HepG2 (cell line): ENCODE measurements at regions not wholly inside any gene's neighbourhood (a gene's known extent, or its start where the extent isn't known, plus 50 kb on each side); places are given as distances from the start of the nearest gene placed in this dataset.

Source experiments
- ATAC-seq: fragments of 200-7000 bp; cut with Tn5 transposase; 3 replicates; pipeline ENCODE4 v1.9.1; 2020; ENCODE audit warnings: mild to moderate bottlenecking, moderate library complexity
- BruUV-seq: library from RNA; stranded (reverse); fragments of 400-500 nt; replicated peaks from 2 replicates; lab custom pipeline; 2021; lab: Mats Ljungman, UMichigan
- CTCF ChIA-PET: fragments of 300-600 bp; formaldehyde crosslinking; extraction: SDS; loops from one replicate; lab custom pipeline; 2021; ENCODE audit warnings: low total read pairs, inconsistent platforms, low intra/inter-chr PET ratio; lab: Yijun Ruan, JAX
- POLR2A ChIA-PET: fragments of 350-600 bp; sonication (Branson Sonifier 250); formaldehyde crosslinking; loops from one replicate; lab custom pipeline; 2020; ENCODE audit warnings: antibody characterized with exemption, inconsistent platforms; lab: Yijun Ruan, JAX
- DNase-seq: peaks from one replicate; pipeline ENCODE4 v3.0.0-alpha.2; 2015; ENCODE audit warnings: low spot score
- FAIRE-seq: peaks from 3 replicates; lab custom pipeline; 2011; peaks lifted over from hg19 to GRCh38; lab: Jason Lieb, UNC
- H2AFZ ChIP-seq: one replicate; pipeline ENCODE4 v1.6.1; 2011; ENCODE audit warnings: low read length, inconsistent platforms
- H3K27ac ChIP-seq: fragments of 300-600 bp; 3 replicates; pipeline ENCODE4 v1.8.0; 2011; ENCODE audit warnings: mixed run types, mild to moderate bottlenecking, mixed read lengths, low read length, inconsistent platforms; ENCODE audit not compliant: insufficient read depth; ENCODE audit errors: extremely low read length
- H3K27me3 ChIP-seq, 2 experiments: fragments of 200-600 bp in 1 of 2; 2 replicates in 1 of 2; 3 replicates in 1 of 2; pipeline versions ENCODE4 v1.6.0 to v1.8.0; 2011; ENCODE audit warnings: low read length in 2 of 2, mild to moderate bottlenecking in 2 of 2, moderate library complexity in 2 of 2, inconsistent platforms in 1 of 2; ENCODE audit not compliant: insufficient read depth in 2 of 2, control insufficient read depth in 1 of 2
- H3K36me3 ChIP-seq, 2 experiments: fragments of 200-600 bp in 1 of 2; replicated peaks in 1 of 2; 2 replicates in 1 of 2; 3 replicates in 1 of 2; pipeline versions ENCODE4 v1.5.1 to v1.8.0; 2011; ENCODE audit warnings: low read length in 2 of 2, inconsistent platforms in 1 of 2; ENCODE audit not compliant: insufficient read depth in 2 of 2, control insufficient read depth in 1 of 2
- H3K4me1 ChIP-seq: 2 replicates; pipeline ENCODE4 v1.5.1; 2012; ENCODE audit warnings: low read length, inconsistent platforms; ENCODE audit not compliant: insufficient read depth
- H3K4me2 ChIP-seq: 2 replicates; pipeline ENCODE4 v1.6.0; 2011; ENCODE audit warnings: low read depth, low read length, inconsistent platforms
- H3K4me3 ChIP-seq, 3 experiments: fragments of 200-600 bp in 1 of 3; sonication (generic), shearing (Covaris generic) in 1 of 3; replicated peaks in 1 of 3; 2 replicates each; pipeline ENCODE4 v1.5.1; 2011 to 2016; ENCODE audit warnings: low read length in 3 of 3, inconsistent platforms in 2 of 3, low read depth in 2 of 3, mild to moderate bottlenecking in 2 of 3, control low read depth in 1 of 3, mixed read lengths in 1 of 3; ENCODE audit not compliant: insufficient read depth in 1 of 3
- H3K79me2 ChIP-seq: one replicate; pipeline ENCODE4 v1.6.1; 2011; ENCODE audit warnings: low read length, inconsistent platforms; ENCODE audit not compliant: insufficient read depth
- H3K9ac ChIP-seq: 2 replicates; pipeline ENCODE4 v1.6.0; 2011; ENCODE audit warnings: mild to moderate bottlenecking, low read depth, low read length, inconsistent platforms; ENCODE audit not compliant: insufficient read depth
- H3K9me3 ChIP-seq: 2 replicates; pipeline ENCODE4 v1.5.1; 2012; ENCODE audit warnings: mild to moderate bottlenecking, low read length
- H4K20me1 ChIP-seq: 2 replicates; pipeline ENCODE4 v1.6.0; 2011; ENCODE audit warnings: inconsistent platforms, mild to moderate bottlenecking, low read length, moderate library complexity; ENCODE audit not compliant: insufficient read depth
- AHDC1 ChIP-seq: sonication (generic); formaldehyde crosslinking; IDR thresholded peaks from 2 replicates; pipeline ENCODE4 v1.5.1; 2020; ENCODE audit warnings: mild to moderate bottlenecking, missing genetic modification reagents, borderline replicate concordance
- ATRX ChIP-seq: sonication (generic); formaldehyde crosslinking; IDR thresholded peaks from 2 replicates; pipeline ENCODE4 v1.4.0; 2020; ENCODE audit warnings: missing genetic modification reagents, borderline replicate concordance
- BHLHE40 ChIP-seq: IDR thresholded peaks from 2 replicates; pipeline ENCODE4 v1.6.1; 2011; ENCODE audit warnings: low read length, improper control_type of control experiment
- CEBPB ChIP-seq: IDR thresholded peaks from 2 replicates; pipeline ENCODE4 v1.6.1; 2011; ENCODE audit warnings: low read depth, low read length, improper control_type of control experiment, borderline replicate concordance
- FOXK2 ChIP-seq: fragments of 450-650 bp; IDR thresholded peaks from 2 replicates; pipeline ENCODE4 v1.6.1; 2016
- FOXP1 ChIP-seq, 2 experiments: fragments of 450-650 bp in 1 of 2; IDR thresholded peaks; 2 replicates each; pipeline ENCODE4 v1.6.1; 2017 to 2018; ENCODE audit warnings: antibody characterized with exemption in 1 of 2
- IKZF4 ChIP-seq: sonication (generic); formaldehyde crosslinking; IDR thresholded peaks from 2 replicates; pipeline ENCODE4 v1.5.1; 2020; ENCODE audit warnings: borderline replicate concordance, mild to moderate bottlenecking, low read depth, missing genetic modification reagents; ENCODE audit errors: not compliant biosample characterization
- KDM2A ChIP-seq: sonication (generic); formaldehyde crosslinking; IDR thresholded peaks from 2 replicates; pipeline ENCODE4 v1.4.0; 2020; ENCODE audit warnings: low read depth, missing genetic modification reagents, borderline replicate concordance
- SMAD9 ChIP-seq: sonication (generic); formaldehyde crosslinking; IDR thresholded peaks from 2 replicates; pipeline ENCODE4 v1.5.1; 2020; ENCODE audit warnings: mild to moderate bottlenecking, missing genetic modification reagents
- SPEN ChIP-seq: sonication (generic); formaldehyde crosslinking; IDR thresholded peaks from 2 replicates; pipeline ENCODE4 v1.5.1; 2020; ENCODE audit warnings: low read depth, mild to moderate bottlenecking, missing genetic modification reagents
- TOPORS ChIP-seq: sonication (generic); formaldehyde crosslinking; IDR thresholded peaks from 2 replicates; pipeline ENCODE4 v1.8.0; 2023; ENCODE audit warnings: mild to moderate bottlenecking, missing genetic modification reagents
- YEATS2 ChIP-seq: sonication (generic); formaldehyde crosslinking; IDR thresholded peaks from 2 replicates; pipeline ENCODE4 v1.4.0; 2020; ENCODE audit warnings: missing genetic modification reagents, borderline replicate concordance
- ZNF441 ChIP-seq: sonication (generic); formaldehyde crosslinking; IDR thresholded peaks from 2 replicates; pipeline ENCODE4 v1.7.0; 2021; ENCODE audit warnings: missing genetic modification reagents, borderline replicate concordance
- ZNF563 ChIP-seq: sonication (generic); formaldehyde crosslinking; IDR thresholded peaks from 2 replicates; pipeline ENCODE4 v1.8.0; 2022; ENCODE audit warnings: mild to moderate bottlenecking, moderate library complexity, missing genetic modification reagents
- ZSCAN9 ChIP-seq: IDR thresholded peaks from 2 replicates; pipeline ENCODE4 v1.6.1; 2016; ENCODE audit warnings: borderline replicate concordance
- WGBS: methylation state at CpG from one replicate; pipeline ENCODE4 v1.1.6; 2017; ENCODE audit warnings: low lambda C conversion rate; 5-methylcytosine and 5-hydroxymethylcytosine counted together
- in situ Hi-C: cut with HindIII; loops from 2 replicates; pipeline ENCODE4 v1.10.0; 2017; ENCODE audit warnings: low pct_unique_long_range_greater_than_20kb; ENCODE audit not compliant: extremely low pct_ligation_motif_present
- intact Hi-C: fragments of 100-400 bp; cut with micrococcal nuclease; formaldehyde crosslinking; loops from one replicate; pipeline ENCODE4 v1.10.0; 2022; ENCODE audit not compliant: unreplicated experiment
- TF ChIP-seq, protein P1 (sequence below): sonication (generic); formaldehyde crosslinking; conservative IDR thresholded peaks from 2 replicates; pipeline ENCODE4 v1.4.0; 2020; ENCODE audit warnings: missing genetic modification reagents

GRCh38 chr14:89491711-89492381 lies 74.8 kb upstream of the FOXN3 start:
- peak; percentile 57 for DNase-seq
- no TSS peak for BruUV-seq
- Histone ChIP-seq H3K4me3 (no peak overlapping the region), H2AFZ (no peak overlapping the region), H3K27me3 (no peaks in the 10 kb centered on the region), H3K9me3 (no peaks in the 10 kb centered on the region), H4K20me1 (no peaks in the 10 kb centered on the region), H3K79me2 (no peaks in the 10 kb centered on the region), H3K27ac (peak overlapping the region; percentile 45), H3K9ac (no peak overlapping the region), H3K36me3 (no peaks in the 10 kb centered on the region), H3K4me1 (peaks cover 82% of the 10 kb centered on the region), H3K4me2 (peak overlapping the region; percentile 15; the same call in 1 of the 2 replicates)
- peak; percentile 63 for FAIRE-seq
- intact Hi-C loops (loop anchor here (5.0 kb wide), 1 partner anchor 75 kb away; the partner anchor contains the start of gene FOXN3), in situ Hi-C loops (no loop called here)
- ChIA-PET POLR2A (no interaction called here), CTCF (no interaction called here)
- ATAC-seq = peak; percentile 47
- WGBS = 48% methylated on average over 8 of the region's 8 CpGs
- TF ChIP-seq BHLHE40 (no peak), CEBPB (no peak), ZSCAN9 (CRISPR knock-in tag) (no peak), ZNF441 (CRISPR knock-in tag) (no peak), ZNF563 (no peak), ATRX (CRISPR knock-in tag) (no peak), SMAD9 (CRISPR knock-in tag) (no peak), FOXP1 (IDR thresholded peaks at IDR 0.05) (no peak), FOXP1 (CRISPR knock-in tag; IDR thresholded peaks at IDR 0.05) (peak; percentile 68; the same call in 1 of the 2 replicates), KDM2A (no peak), TOPORS (CRISPR knock-in tag) (no peak), YEATS2 (no peak), FOXK2 (no peak), AHDC1 (CRISPR knock-in tag) (peak; percentile 71; the same call in 1 of the 2 replicates), IKZF4 (CRISPR knock-in tag) (no peak), SPEN (CRISPR knock-in tag) (no peak)
- TF ChIP-seq, protein P1, sequence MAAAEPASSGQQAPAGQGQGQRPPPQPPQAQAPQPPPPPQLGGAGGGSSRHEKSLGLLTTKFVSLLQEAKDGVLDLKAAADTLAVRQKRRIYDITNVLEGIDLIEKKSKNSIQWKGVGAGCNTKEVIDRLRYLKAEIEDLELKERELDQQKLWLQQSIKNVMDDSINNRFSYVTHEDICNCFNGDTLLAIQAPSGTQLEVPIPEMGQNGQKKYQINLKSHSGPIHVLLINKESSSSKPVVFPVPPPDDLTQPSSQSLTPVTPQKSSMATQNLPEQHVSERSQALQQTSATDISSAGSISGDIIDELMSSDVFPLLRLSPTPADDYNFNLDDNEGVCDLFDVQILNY (CRISPR knock-in tag) = no peak
